ENCODE measurements at regions not wholly inside any gene's neighbourhood (a gene's known extent, or its start where the extent isn't known, plus 50 kb on each side); places are given as distances from the start of the nearest gene placed in this dataset.

DNA sequence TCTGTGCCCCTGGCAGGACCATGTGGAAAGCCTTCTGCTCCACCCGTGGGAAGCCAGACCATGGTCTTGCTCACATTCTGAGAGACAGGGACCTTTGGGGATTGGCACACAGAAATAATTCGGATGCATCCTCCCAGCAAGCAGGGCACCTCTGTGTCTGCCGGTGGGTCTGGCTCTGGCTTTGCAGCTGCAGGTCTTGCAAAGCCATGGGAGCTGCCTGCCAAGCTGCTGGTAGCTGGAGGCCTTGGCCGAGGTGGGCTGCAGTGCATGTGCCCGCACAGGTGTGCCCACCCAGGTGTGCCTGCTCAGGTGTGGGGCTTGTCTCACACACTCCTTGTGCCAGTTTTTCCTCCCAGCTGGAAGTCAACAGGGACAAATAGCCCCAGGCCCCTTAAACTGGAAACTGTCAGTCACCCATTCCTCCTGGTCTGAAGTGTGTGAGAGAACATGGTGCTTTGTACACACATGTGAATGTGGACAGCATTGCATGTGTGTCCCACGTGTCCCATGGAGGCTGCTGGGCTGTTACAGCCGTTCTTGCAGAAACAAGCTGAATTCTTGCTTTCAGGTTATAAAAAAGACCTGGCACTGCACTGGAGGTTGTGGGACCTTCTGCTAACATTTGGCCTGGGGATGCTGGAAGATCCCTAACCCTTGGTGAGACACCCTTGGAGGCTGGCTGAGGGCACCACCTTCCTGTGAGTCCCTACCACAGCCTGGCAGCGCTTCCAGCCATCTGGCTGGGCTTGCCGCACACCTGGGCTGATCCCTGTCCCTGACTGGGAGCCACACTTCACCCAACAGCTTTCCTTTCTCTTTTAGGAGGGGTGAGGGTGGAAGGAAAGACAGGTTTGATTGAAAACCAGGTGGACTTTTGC is 54.9 kb upstream of the SMOC2 start:
- POLR2A ChIA-PET, result no interaction called here
- H3K9me3 ChIP-seq, result no peaks in the 10 kb centered on the region
- no peaks in the 10 kb centered on the region for H3K27me3 ChIP-seq (ENCODE audit: insufficient read depth)
- no peaks in the 10 kb centered on the region for H4K20me1 ChIP-seq (ENCODE audit: insufficient read depth)
- CTCF ChIA-PET, result interaction anchor here (1.0 kb wide), 1 partner anchor 16 kb away, joined by 3 read pairs; no protein-coding TSS in a partner anchor
- TF ChIP-seq, protein P1, sequence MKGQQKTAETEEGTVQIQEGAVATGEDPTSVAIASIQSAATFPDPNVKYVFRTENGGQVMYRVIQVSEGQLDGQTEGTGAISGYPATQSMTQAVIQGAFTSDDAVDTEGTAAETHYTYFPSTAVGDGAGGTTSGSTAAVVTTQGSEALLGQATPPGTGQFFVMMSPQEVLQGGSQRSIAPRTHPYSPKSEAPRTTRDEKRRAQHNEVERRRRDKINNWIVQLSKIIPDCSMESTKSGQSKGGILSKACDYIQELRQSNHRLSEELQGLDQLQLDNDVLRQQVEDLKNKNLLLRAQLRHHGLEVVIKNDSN (IDR thresholded peaks at IDR 0.05; ENCODE audit: borderline replicate concordance, low read depth), result no peak
- no peak for TF ChIP-seq EZH2phosphoT487 (IDR thresholded peaks at IDR 0.05; ENCODE audit: borderline replicate concordance, low read depth)
- TF ChIP-seq, protein P2, sequence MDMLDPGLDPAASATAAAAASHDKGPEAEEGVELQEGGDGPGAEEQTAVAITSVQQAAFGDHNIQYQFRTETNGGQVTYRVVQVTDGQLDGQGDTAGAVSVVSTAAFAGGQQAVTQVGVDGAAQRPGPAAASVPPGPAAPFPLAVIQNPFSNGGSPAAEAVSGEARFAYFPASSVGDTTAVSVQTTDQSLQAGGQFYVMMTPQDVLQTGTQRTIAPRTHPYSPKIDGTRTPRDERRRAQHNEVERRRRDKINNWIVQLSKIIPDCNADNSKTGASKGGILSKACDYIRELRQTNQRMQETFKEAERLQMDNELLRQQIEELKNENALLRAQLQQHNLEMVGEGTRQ (IDR thresholded peaks at IDR 0.05; ENCODE audit: borderline replicate concordance, low read depth, low read length), result no peak
- no peak for TF ChIP-seq RXRA (IDR thresholded peaks at IDR 0.05; ENCODE audit: borderline replicate concordance, low read depth)
- TF ChIP-seq FOXJ3 (CRISPR knock-in tag; IDR thresholded peaks at IDR 0.05), result no peak
- no peak for TF ChIP-seq NFIC (IDR thresholded peaks at IDR 0.05; ENCODE audit: borderline replicate concordance)
- no peak for TF ChIP-seq MXI1 (IDR thresholded peaks at IDR 0.05; ENCODE audit: low read depth, low read length)
- TF ChIP-seq, protein P3, sequence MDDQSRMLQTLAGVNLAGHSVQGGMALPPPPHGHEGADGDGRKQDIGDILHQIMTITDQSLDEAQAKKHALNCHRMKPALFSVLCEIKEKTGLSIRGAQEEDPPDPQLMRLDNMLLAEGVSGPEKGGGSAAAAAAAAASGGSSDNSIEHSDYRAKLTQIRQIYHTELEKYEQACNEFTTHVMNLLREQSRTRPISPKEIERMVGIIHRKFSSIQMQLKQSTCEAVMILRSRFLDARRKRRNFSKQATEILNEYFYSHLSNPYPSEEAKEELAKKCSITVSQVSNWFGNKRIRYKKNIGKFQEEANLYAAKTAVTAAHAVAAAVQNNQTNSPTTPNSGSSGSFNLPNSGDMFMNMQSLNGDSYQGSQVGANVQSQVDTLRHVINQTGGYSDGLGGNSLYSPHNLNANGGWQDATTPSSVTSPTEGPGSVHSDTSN (IDR thresholded peaks at IDR 0.05), result no peak
- TF ChIP-seq JUND (IDR thresholded peaks at IDR 0.05), result no peak
- TF ChIP-seq, protein P4, sequence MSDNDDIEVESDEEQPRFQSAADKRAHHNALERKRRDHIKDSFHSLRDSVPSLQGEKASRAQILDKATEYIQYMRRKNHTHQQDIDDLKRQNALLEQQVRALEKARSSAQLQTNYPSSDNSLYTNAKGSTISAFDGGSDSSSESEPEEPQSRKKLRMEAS (IDR thresholded peaks at IDR 0.05; ENCODE audit: low read depth), result no peak
- no peak for TF ChIP-seq SIN3A (IDR thresholded peaks at IDR 0.05; ENCODE audit: borderline replicate concordance, low read depth, low read length)
- no peak for TF ChIP-seq TEAD4 (IDR thresholded peaks at IDR 0.05; ENCODE audit: borderline replicate concordance, insufficient read depth)
- TF ChIP-seq YY1 (IDR thresholded peaks at IDR 0.05; ENCODE audit: low read depth), result no peak
- TF ChIP-seq TCF12 (IDR thresholded peaks at IDR 0.05), result no peak
- TF ChIP-seq NRF1 (IDR thresholded peaks at IDR 0.05; ENCODE audit: low read depth, low read length), result no peak
- H3K4me2 ChIP-seq, result no peak overlapping the region
- no peak overlapping the region for H3K27ac ChIP-seq (ENCODE audit: low read depth in 2 of 2, low read length in 1 of 2)
- no peak overlapping the region for H3K9ac ChIP-seq
- H2AFZ ChIP-seq (ENCODE audit: low read depth), result no peak overlapping the region
- H3K36me3 ChIP-seq (replicated peaks in 1 of 2; ENCODE audit: control insufficient read depth in 1 of 2, insufficient read depth in 2 of 2, low read length in 1 of 2), result no peaks in the 10 kb centered on the region
- no peak for DNase-seq
- no peaks in the 10 kb centered on the region for H3K4me1 ChIP-seq (ENCODE audit: control insufficient read depth in 1 of 2, insufficient read depth in 2 of 2, low read depth in 1 of 2, low read length in 1 of 2)
- H3K79me2 ChIP-seq (ENCODE audit: insufficient read depth), result no peaks in the 10 kb centered on the region
- H3K4me3 ChIP-seq (ENCODE audit: low read depth in 2 of 2, low read length in 1 of 2), result no peak overlapping the region
- WGBS (ENCODE audit: low lambda C conversion rate), result 29% methylated on average over 3 of the region's 9 CpGs
- no peaks in the 10 kb centered on the region for H3K9me2 ChIP-seq
- no peaks in the 10 kb centered on the region for H3F3A ChIP-seq (replicated peaks; ENCODE audit: insufficient read depth)
